Right lobe of liver (tissue), 6 donors: ENCODE measurements at regions not wholly inside any gene's neighbourhood (a gene's known extent, or its start where the extent isn't known, plus 50 kb on each side); places are given as distances from the start of the nearest gene placed in this dataset.

ENCODE experiments used
- ATAC-seq, 4 donors: fragments of 200-7000 bp; cut with Tn5 transposase; one replicate each; pipeline ENCODE4 v1.9.1; 2020; ENCODE audit warnings: mild to moderate bottlenecking in 4 of 4, moderate library complexity in 4 of 4
- DNase-seq, 3 donors: peaks; one replicate each; pipeline ENCODE4 v3.0.0-alpha.2; 2020
- H3K27ac ChIP-seq, 3 donors: fragments of 200-600 bp; one replicate each; pipeline ENCODE4 v1.8.0; 2022
- H3K27me3 ChIP-seq, 2 donors: fragments of 200-600 bp; one replicate each; pipeline ENCODE4 v1.8.0; 2022
- H3K36me3 ChIP-seq, 4 donors: fragments of 200-600 bp; sonication (generic) in 1 of 4; one replicate each; pipeline versions ENCODE4 v1.5.1 to v1.8.0; 2017 to 2022; ENCODE audit warnings: control low read depth in 1 of 4
- H3K4me1 ChIP-seq, 4 donors: fragments of 200-600 bp; sonication (generic) in 1 of 4; one replicate each; pipeline versions ENCODE4 v1.5.1 to v1.8.0; 2017 to 2022; ENCODE audit warnings: control low read depth in 1 of 4
- H3K4me3 ChIP-seq, 3 donors: fragments of 200-600 bp; one replicate each; pipeline ENCODE4 v1.8.0; 2022
- H3K9me3 ChIP-seq, 4 donors: fragments of 200-600 bp; sonication (generic) in 1 of 4; one replicate each; pipeline versions ENCODE4 v1.5.1 to v1.8.0; 2017 to 2022; ENCODE audit warnings: control low read depth in 1 of 4
- CTCF ChIP-seq, 4 donors: fragments of 200-600 bp in 3 of 4; fragments of 450-650 bp in 1 of 4; IDR thresholded peaks; one replicate each; pipeline versions ENCODE4 v1.5.1 to v1.8.0; 2016 to 2022; ENCODE audit warnings: antibody characterized with exemption in 4 of 4, mild to moderate bottlenecking in 2 of 4
- POLR2A ChIP-seq: fragments of 450-650 bp; IDR thresholded peaks from one replicate; pipeline ENCODE4 v1.6.1; 2017; ENCODE audit warnings: antibody characterized with exemption, mild to moderate bottlenecking
- WGBS: methylation state at CpG from one replicate; pipeline ENCODE4 v1.1.6; 2018; ENCODE audit warnings: low coverage, low lambda C conversion rate; ENCODE audit not compliant: insufficient coverage; ENCODE audit errors: missing lambda C conversion rate; 5-methylcytosine and 5-hydroxymethylcytosine counted together
- intact Hi-C, 2 donors: fragments of 100-400 bp; cut with DNase I; formaldehyde crosslinking; loops; one replicate each; pipeline versions ENCODE4 v1.11.2 to v1.14.1; 2022
- donor health status: DM: no; HTN: yes; CAD: no.
- donor health status: DM: no; HTN: no; CAD: no.
- donor health status: DM: no; HTN: no; CAD: no.
- donor health status: DM: no; HTN: yes; CAD: no.
- donor health status: DM: no; HTN: yes; CAD: no.

- TF ChIP-seq CTCF (IDR thresholded peaks at IDR 0.05) (no peak), POLR2A (peak; percentile 82)
- peaks cover 0 to 18% (median 7%) of the 10 kb centered on the region in 4 donors for H3K4me1 ChIP-seq
- WGBS, result 25% methylated on average over 13 of the region's 18 CpGs
- H3K4me3 ChIP-seq, result peak overlapping the region in 2 of 3 donors; percentile 28 to 39
- DNase-seq, result peak; percentile 68 to 85 (median 82)
- intact Hi-C loops, result no loop called here
- no peaks in the 10 kb centered on the region for H3K27me3 ChIP-seq
- H3K27ac ChIP-seq, result peak overlapping the region; percentile 69 to 93 (median 89)
- no peaks in the 10 kb centered on the region for H3K36me3 ChIP-seq
- ATAC-seq, result peak; percentile 79 to 86 (median 84)
- no peaks in the 10 kb centered on the region for H3K9me3 ChIP-seq
Measured at GRCh38 chr1:47558601-47559593, 121.1 kb downstream of the FOXD2 start.

- peak; percentile 62 to 82 (median 79) for DNase-seq
- peak overlapping the region in 1 of 3 donors; percentile 28 for H3K4me3 ChIP-seq
- no peaks in the 10 kb centered on the region for H3K9me3 ChIP-seq
- intact Hi-C loops, result no loop called here
- WGBS, result 24% methylated on average over 7 of the region's 7 CpGs
- peaks cover 0 to 18% (median 7%) of the 10 kb centered on the region in 4 donors for H3K4me1 ChIP-seq
- ATAC-seq, result peak; percentile 73 to 86 (median 77)
- H3K27ac ChIP-seq, result peak overlapping the region; percentile 69 to 93 (median 89)
- H3K27me3 ChIP-seq, result no peaks in the 10 kb centered on the region
- peak; percentile 20 for TF ChIP-seq POLR2A
- no peak for TF ChIP-seq CTCF (IDR thresholded peaks at IDR 0.05)
- no peaks in the 10 kb centered on the region for H3K36me3 ChIP-seq
Measured at GRCh38 chr1:47559944-47560695, 122.3 kb downstream of the FOXD2 start.

- intact Hi-C loops, result no loop called here
- no peaks in the 10 kb centered on the region for H3K36me3 ChIP-seq
- DNase-seq, result no peak
- TF ChIP-seq POLR2A (no peak), CTCF (IDR thresholded peaks at IDR 0.05) (no peak)
- H3K27me3 ChIP-seq, result no peaks in the 10 kb centered on the region
- 83% methylated on average over 2 of the region's 2 CpGs for WGBS
- ATAC-seq, result peak in 1 of 4 donors; percentile 21
- H3K27ac ChIP-seq, result no peak overlapping the region
- no peak overlapping the region for H3K4me3 ChIP-seq
- peaks cover 0 to 18% (median 7%) of the 10 kb centered on the region in 4 donors for H3K4me1 ChIP-seq
- no peaks in the 10 kb centered on the region for H3K9me3 ChIP-seq
Measured at GRCh38 chr1:47561523-47562007, 123.7 kb downstream of the FOXD2 start.

- ATAC-seq (no peak), DNase-seq (no peak)
- Histone ChIP-seq H3K36me3 (no peaks in the 10 kb centered on the region), H3K27ac (no peak overlapping the region), H3K4me3 (no peak overlapping the region), H3K27me3 (no peaks in the 10 kb centered on the region), H3K9me3 (no peaks in the 10 kb centered on the region), H3K4me1 (peaks cover 0 to 18% (median 7%) of the 10 kb centered on the region in 4 donors)
- no peak for TF ChIP-seq CTCF (IDR thresholded peaks at IDR 0.05)
- no CpG with 5 or more reads among the region's 1 CpG for WGBS
- intact Hi-C loops, result no loop called here
Measured at GRCh38 chr1:47562147-47562546, 124.3 kb downstream of the FOXD2 start.
